Activated T-helper 2 cell treated with anti-CD3 and anti-CD28 coated beads, Interferon-gamma antibody, Interleukin-2, Interleukin-4, amounts not matched to agents 10 μg/mL and 5 μg/mL and 100 μg/mL, durations not matched to agents 14 hours and 24 hours and 36 hours (primary cell): ENCODE measurements at regions not wholly inside any gene's neighbourhood (a gene's known extent, or its start where the extent isn't known, plus 50 kb on each side); places are given as distances from the start of the nearest gene placed in this dataset.

ENCODE experiments used
- DNase-seq: peaks from one replicate; pipeline ENCODE4 v3.0.0; 2021; ENCODE audit warnings: low spot score
- H3K27ac Mint-ChIP-seq: one replicate; pipeline ENCODE4 v1.8.0; 2021; ENCODE audit warnings: mixed read lengths
- H3K27me3 Mint-ChIP-seq: one replicate; pipeline ENCODE4 v1.8.0; 2021; ENCODE audit warnings: low read depth, mixed read lengths
- H3K36me3 Mint-ChIP-seq: one replicate; pipeline ENCODE4 v1.8.0; 2021; ENCODE audit warnings: low read depth, mixed read lengths
- H3K4me1 Mint-ChIP-seq: one replicate; pipeline ENCODE4 v1.8.0; 2021; ENCODE audit warnings: low read depth, mixed read lengths
- H3K4me3 Mint-ChIP-seq: one replicate; pipeline ENCODE4 v1.8.0; 2021; ENCODE audit warnings: low read depth, mild to moderate bottlenecking, moderate library complexity, mixed read lengths
- H3K9me3 Mint-ChIP-seq: one replicate; pipeline ENCODE4 v1.8.0; 2021; ENCODE audit warnings: mixed read lengths
- intact Hi-C: fragments of 100-400 bp; cut with micrococcal nuclease; formaldehyde crosslinking; loops from one replicate; pipeline ENCODE4 v1.15.1; 2023

- H3K4me1 Mint-ChIP-seq, result no peaks in the 10 kb centered on the region
- no peak overlapping the region for H3K27ac Mint-ChIP-seq
- no peak overlapping the region for H3K4me3 Mint-ChIP-seq
- H3K36me3 Mint-ChIP-seq, result no peaks in the 10 kb centered on the region
- H3K9me3 Mint-ChIP-seq, result no peaks in the 10 kb centered on the region
- peaks cover 8% of the 10 kb centered on the region for H3K27me3 Mint-ChIP-seq
- intact Hi-C loops, result no loop called here
- DNase-seq, result no peak
These were observed 221.8 kb downstream of the LACC1 start for GRCh38 chr13:44101347-44102083.

- no peak overlapping the region for H3K4me3 Mint-ChIP-seq
- no peaks in the 10 kb centered on the region for H3K36me3 Mint-ChIP-seq
- intact Hi-C loops, result no loop called here
- DNase-seq, result no peak
- H3K27ac Mint-ChIP-seq, result no peak overlapping the region
- H3K27me3 Mint-ChIP-seq, result peaks cover 10% of the 10 kb centered on the region
- H3K4me1 Mint-ChIP-seq, result peaks cover 4% of the 10 kb centered on the region
- no peaks in the 10 kb centered on the region for H3K9me3 Mint-ChIP-seq
These were observed 223.9 kb downstream of the LACC1 start for GRCh38 chr13:44103429-44104196.

GRCh38 chr13:44104197-44104490 is 224.4 kb downstream of the LACC1 start:
- no peaks in the 10 kb centered on the region for H3K36me3 Mint-ChIP-seq
- H3K27me3 Mint-ChIP-seq, result peaks cover 8% of the 10 kb centered on the region
- intact Hi-C loops, result no loop called here
- H3K9me3 Mint-ChIP-seq, result no peaks in the 10 kb centered on the region
- no peak overlapping the region for H3K27ac Mint-ChIP-seq
- H3K4me3 Mint-ChIP-seq, result no peak overlapping the region
- DNase-seq, result no peak
- peaks cover 4% of the 10 kb centered on the region for H3K4me1 Mint-ChIP-seq

GRCh38 chr13:44104969-44105368 is 225.3 kb downstream of the LACC1 start:
- H3K4me1 Mint-ChIP-seq, result peaks cover 4% of the 10 kb centered on the region
- no peaks in the 10 kb centered on the region for H3K36me3 Mint-ChIP-seq
- H3K4me3 Mint-ChIP-seq, result no peak overlapping the region
- H3K27ac Mint-ChIP-seq, result no peak overlapping the region
- peaks cover 5% of the 10 kb centered on the region for H3K27me3 Mint-ChIP-seq
- H3K9me3 Mint-ChIP-seq, result no peaks in the 10 kb centered on the region
- intact Hi-C loops, result no loop called here
- DNase-seq, result no peak

GRCh38 chr13:44106266-44107152 is 226.8 kb downstream of the LACC1 start:
- Mint-ChIP-seq H3K36me3 (no peaks in the 10 kb centered on the region), H3K27me3 (peaks cover 4% of the 10 kb centered on the region), H3K27ac (no peak overlapping the region), H3K4me1 (peaks cover 4% of the 10 kb centered on the region), H3K9me3 (no peaks in the 10 kb centered on the region), H3K4me3 (no peak overlapping the region)
- no peak for DNase-seq
- intact Hi-C loops, result no loop called here

- H3K36me3 Mint-ChIP-seq, result no peaks in the 10 kb centered on the region
- no peak overlapping the region for H3K4me3 Mint-ChIP-seq
- DNase-seq, result no peak
- peaks cover 4% of the 10 kb centered on the region for H3K27me3 Mint-ChIP-seq
- peaks cover 4% of the 10 kb centered on the region for H3K4me1 Mint-ChIP-seq
- H3K27ac Mint-ChIP-seq, result no peak overlapping the region
- H3K9me3 Mint-ChIP-seq, result no peaks in the 10 kb centered on the region
- intact Hi-C loops, result no loop called here
These were observed 227.8 kb downstream of the LACC1 start for GRCh38 chr13:44107357-44108121.

GRCh38 chr13:44108331-44108858 is 228.7 kb downstream of the LACC1 start:
- Mint-ChIP-seq H3K27ac (no peak overlapping the region), H3K27me3 (peaks cover 3% of the 10 kb centered on the region)
- intact Hi-C loops, result no loop called here

GRCh38 chr13:44110091-44110621 is 230.5 kb downstream of the LACC1 start:
- H3K36me3 Mint-ChIP-seq, result no peaks in the 10 kb centered on the region
- peaks cover 2% of the 10 kb centered on the region for H3K27me3 Mint-ChIP-seq
- no peaks in the 10 kb centered on the region for H3K9me3 Mint-ChIP-seq
- intact Hi-C loops, result no loop called here
- no peak overlapping the region for H3K27ac Mint-ChIP-seq
- no peak overlapping the region for H3K4me3 Mint-ChIP-seq
- no peak for DNase-seq
- H3K4me1 Mint-ChIP-seq, result peaks cover 4% of the 10 kb centered on the region

More at GRCh38 chr13:44108331-44108858, 228.7 kb downstream of the LACC1 start:
- Mint-ChIP-seq H3K36me3 (no peaks in the 10 kb centered on the region), H3K9me3 (no peaks in the 10 kb centered on the region), H3K4me3 (no peak overlapping the region), H3K4me1 (peaks cover 4% of the 10 kb centered on the region)
- DNase-seq, result no peak

- Mint-ChIP-seq H3K27me3 (peaks cover under 1% of the 10 kb centered on the region), H3K27ac (no peak overlapping the region)
These were observed 232.0 kb downstream of the LACC1 start for GRCh38 chr13:44111701-44112100.

GRCh38 chr13:44112700-44113329 is 233.1 kb downstream of the LACC1 start:
- Mint-ChIP-seq H3K27ac (no peak overlapping the region), H3K4me3 (no peak overlapping the region), H3K4me1 (no peaks in the 10 kb centered on the region), H3K27me3 (no peaks in the 10 kb centered on the region), H3K9me3 (no peaks in the 10 kb centered on the region), H3K36me3 (no peaks in the 10 kb centered on the region)
- DNase-seq, result no peak
- intact Hi-C loops, result no loop called here

More at GRCh38 chr13:44111701-44112100, 232.0 kb downstream of the LACC1 start:
- intact Hi-C loops, result no loop called here
- DNase-seq, result no peak
- H3K9me3 Mint-ChIP-seq, result no peaks in the 10 kb centered on the region
- no peaks in the 10 kb centered on the region for H3K36me3 Mint-ChIP-seq
- H3K4me3 Mint-ChIP-seq, result no peak overlapping the region
- peaks cover 3% of the 10 kb centered on the region for H3K4me1 Mint-ChIP-seq

GRCh38 chr13:44116562-44117332 is 237.0 kb downstream of the LACC1 start:
- intact Hi-C loops, result no loop called here
- H3K9me3 Mint-ChIP-seq, result no peaks in the 10 kb centered on the region
- no peaks in the 10 kb centered on the region for H3K4me1 Mint-ChIP-seq
- no peak overlapping the region for H3K4me3 Mint-ChIP-seq
- no peak for DNase-seq
- H3K27ac Mint-ChIP-seq, result no peak overlapping the region
- H3K27me3 Mint-ChIP-seq, result no peaks in the 10 kb centered on the region
- no peaks in the 10 kb centered on the region for H3K36me3 Mint-ChIP-seq
